HEK293T (cell line): ENCODE measurements at regions not wholly inside any gene's neighbourhood (a gene's known extent, or its start where the extent isn't known, plus 50 kb on each side); places are given as distances from the start of the nearest gene placed in this dataset.

Source experiments
- ARNT ChIP-seq: fragments of 450-650 bp; IDR thresholded peaks from 2 replicates; pipeline ENCODE4 v1.6.1; 2017; ENCODE audit warnings: mild to moderate bottlenecking
- BHLHE40 ChIP-seq: fragments of 450-650 bp; IDR thresholded peaks from 2 replicates; pipeline ENCODE4 v1.6.1; 2016; ENCODE audit warnings: mild to moderate bottlenecking, moderate library complexity, borderline replicate concordance
- CTBP1 ChIP-seq: fragments of 450-650 bp; IDR thresholded peaks from 2 replicates; pipeline ENCODE4 v1.6.1; 2016; ENCODE audit warnings: borderline replicate concordance
- FOXA1 ChIP-seq: fragments of 450-650 bp; IDR thresholded peaks from 2 replicates; pipeline ENCODE4 v1.6.1; 2016; ENCODE audit warnings: mild to moderate bottlenecking
- FOXM1 ChIP-seq: fragments of 450-650 bp; IDR thresholded peaks from 2 replicates; pipeline ENCODE4 v1.6.1; 2017; ENCODE audit warnings: mild to moderate bottlenecking, borderline replicate concordance
- HDGF ChIP-seq: fragments of 450-650 bp; IDR thresholded peaks from 2 replicates; pipeline ENCODE4 v1.6.1; 2017; ENCODE audit warnings: antibody characterized with exemption, borderline replicate concordance
- LEF1 ChIP-seq: fragments of 450-650 bp; IDR thresholded peaks from 2 replicates; pipeline ENCODE4 v1.6.1; 2017; ENCODE audit warnings: mild to moderate bottlenecking, borderline replicate concordance
- NFRKB ChIP-seq: fragments of 450-650 bp; IDR thresholded peaks from 2 replicates; pipeline ENCODE4 v1.6.1; 2016; ENCODE audit warnings: mild to moderate bottlenecking, moderate library complexity
- SP1 ChIP-seq: fragments of 450-650 bp; IDR thresholded peaks from 2 replicates; pipeline ENCODE4 v1.6.1; 2017
- SUZ12 ChIP-seq: fragments of 450-650 bp; IDR thresholded peaks from 2 replicates; pipeline ENCODE4 v1.6.1; 2016; ENCODE audit warnings: mild to moderate bottlenecking
- TARDBP ChIP-seq: fragments of 450-650 bp; IDR thresholded peaks from 2 replicates; pipeline ENCODE4 v1.6.1; 2016

DNA sequence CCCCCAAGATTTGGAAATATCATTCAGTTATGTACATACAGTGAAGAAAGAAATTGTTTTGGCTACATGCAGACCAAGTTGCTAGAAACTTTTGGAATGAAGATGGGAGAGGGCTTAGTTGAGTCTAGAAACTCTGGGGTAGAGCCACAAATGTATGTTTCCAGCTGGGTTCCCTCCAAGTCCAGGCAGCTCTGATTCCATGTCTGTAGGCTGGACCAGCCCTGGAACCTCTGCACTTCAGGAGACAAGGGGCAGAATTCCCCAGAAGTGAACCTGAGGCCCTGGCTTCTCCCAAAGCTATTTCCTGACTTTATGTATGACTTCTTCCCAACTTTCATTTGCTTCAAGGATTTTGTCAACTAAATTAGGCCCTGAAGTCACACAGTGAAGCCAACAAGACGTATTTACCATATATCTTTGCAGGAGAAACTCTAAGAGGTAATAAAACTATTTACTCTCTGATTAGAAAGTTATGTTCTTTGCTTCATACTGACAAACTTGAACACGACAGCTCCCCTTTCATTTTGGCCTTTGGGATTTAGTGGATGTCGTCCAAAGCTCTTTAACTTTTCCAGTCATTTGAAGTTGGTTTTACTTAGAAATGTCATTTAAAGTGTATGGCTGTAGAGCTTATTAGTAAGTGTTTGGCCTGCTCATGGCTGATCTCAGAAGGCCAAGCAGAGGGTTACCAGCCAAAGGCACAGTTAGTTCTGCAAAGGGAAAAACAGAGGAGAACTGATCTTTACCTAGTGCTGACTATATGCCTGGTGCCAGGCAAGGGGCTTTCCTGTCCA is 152.0 kb upstream of the SLC28A3 start:
- TF ChIP-seq HDGF (no peak), FOXM1 (no peak), BHLHE40 (no peak), FOXA1 (no peak), NFRKB (no peak), ARNT (no peak), CTBP1 (no peak), SUZ12 (no peak), SP1 (no peak), LEF1 (no peak), TARDBP (no peak)
